ENCODE measurements at regions not wholly inside any gene's neighbourhood (a gene's known extent, or its start where the extent isn't known, plus 50 kb on each side); places are given as distances from the start of the nearest gene placed in this dataset.
"Not testable (repeated sequence)": the region's sequence is repeated elsewhere in the genome, so short reads cannot be mapped to it uniquely, and the experiment has no call there.

DNA sequence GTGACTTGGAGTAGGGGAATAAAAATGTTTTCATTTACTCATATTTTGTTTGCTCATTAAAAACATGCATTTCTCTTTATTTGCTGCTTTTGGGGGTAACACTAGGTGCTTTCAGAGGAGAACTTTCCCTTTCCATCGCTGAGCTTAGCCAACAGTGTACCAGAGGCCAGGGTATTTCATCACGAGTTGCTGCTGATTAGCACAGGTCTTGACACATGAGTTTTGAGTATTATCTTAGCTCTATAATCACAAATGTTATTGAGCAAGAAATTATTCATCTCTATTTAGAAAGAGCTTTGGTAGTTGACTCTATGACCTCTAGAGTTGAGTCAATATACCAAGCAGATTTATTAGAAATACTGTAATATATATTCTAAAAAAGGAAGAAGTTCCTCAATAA is 375.9 kb downstream of the NXPH1 start:
- no peak for DNase-seq (ENCODE audit: low read depth)

DNA sequence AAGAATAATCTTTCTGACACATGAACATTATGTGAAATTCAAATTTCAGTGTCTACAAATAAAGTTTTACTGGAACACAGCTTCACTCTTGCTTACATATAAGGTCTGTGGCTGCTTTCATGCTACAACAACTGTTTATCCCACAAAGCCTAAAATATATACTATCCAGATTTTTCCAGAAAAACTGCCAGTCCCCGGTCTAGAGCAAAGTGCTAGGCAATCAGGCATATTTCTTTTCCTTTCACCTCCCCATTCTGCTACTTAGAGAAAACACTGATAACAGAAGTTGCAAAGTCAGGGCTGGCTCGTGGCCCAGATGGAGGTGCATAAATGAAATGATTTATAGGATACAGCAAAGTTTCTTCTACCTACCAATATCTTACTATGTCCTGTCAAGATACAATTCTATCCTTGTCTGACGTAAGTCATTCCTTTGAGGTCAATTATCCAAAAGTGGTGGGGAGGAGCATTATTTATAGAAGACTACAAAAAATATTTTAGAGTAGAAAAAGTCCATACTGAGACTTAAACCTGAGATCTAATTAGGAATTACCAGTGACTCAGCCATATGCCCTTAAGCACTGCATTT is 384.1 kb downstream of the NXPH1 start:
- DNase-seq (ENCODE audit: low read depth) = no peak

DNA sequence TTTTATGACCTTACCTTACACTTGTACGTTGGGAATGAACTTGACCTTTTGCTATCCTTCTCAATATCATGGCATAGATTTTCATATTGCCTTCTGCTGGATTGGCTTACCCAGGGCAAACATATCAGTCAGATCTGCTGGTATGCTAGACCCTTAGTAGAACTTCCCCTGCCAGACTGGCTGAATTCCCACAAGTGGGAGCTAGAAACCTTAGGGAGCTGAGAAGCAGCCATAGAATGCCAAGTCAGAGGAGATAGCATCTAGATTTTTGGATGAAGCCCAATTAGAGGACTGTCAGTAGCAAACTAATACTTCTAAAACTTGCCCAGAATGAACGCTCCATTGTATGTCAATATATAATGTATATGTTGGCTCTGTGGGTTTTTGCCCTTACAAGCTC is 385.0 kb downstream of the NXPH1 start:
- DNase-seq (ENCODE audit: low read depth) = no peak

DNA sequence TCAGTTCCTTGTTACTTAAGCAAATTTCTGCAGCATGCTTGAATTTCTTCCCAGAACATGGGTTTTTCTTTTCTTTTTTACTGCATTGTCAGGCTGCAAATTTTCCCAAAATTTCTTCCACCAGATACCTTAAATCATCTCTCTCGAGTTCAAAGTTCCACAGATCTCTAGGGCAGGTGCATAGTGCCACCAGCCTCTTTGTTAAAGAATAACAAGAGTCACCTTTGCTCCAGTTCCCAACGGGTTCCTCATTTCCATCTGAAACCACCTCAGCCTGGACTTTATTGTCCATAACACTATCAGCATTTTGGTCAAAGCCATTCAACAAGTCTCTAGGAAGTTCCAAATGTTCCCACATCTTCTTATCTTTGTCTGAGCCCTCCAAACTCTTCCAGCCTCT is 389.2 kb downstream of the NXPH1 start:
- no peak for DNase-seq (ENCODE audit: low read depth)

DNA sequence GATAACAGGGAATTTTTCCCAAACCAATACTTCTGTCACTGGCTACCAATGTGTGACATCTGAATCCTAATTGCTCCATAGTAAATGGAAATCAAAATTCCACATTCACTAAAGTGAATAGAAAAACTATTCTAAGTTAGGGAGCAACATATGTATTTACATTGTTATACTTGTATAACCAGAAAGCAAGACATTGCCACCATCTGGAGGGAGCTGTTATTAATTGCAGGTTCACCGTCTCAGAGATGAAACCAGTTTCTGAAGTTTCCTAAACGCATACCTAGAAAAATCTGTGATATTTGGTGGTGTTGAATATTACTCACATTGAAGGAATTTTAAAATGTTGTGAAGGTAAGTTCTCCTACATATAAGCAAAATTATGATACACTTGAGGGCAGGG is 390.1 kb downstream of the NXPH1 start:
- no peak for DNase-seq (ENCODE audit: low read depth)

- DNase-seq (ENCODE audit: low read depth) = no peak
Observed at GRCh38 chr7:8827329-8827728, 393.9 kb downstream of the NXPH1 start.

DNA sequence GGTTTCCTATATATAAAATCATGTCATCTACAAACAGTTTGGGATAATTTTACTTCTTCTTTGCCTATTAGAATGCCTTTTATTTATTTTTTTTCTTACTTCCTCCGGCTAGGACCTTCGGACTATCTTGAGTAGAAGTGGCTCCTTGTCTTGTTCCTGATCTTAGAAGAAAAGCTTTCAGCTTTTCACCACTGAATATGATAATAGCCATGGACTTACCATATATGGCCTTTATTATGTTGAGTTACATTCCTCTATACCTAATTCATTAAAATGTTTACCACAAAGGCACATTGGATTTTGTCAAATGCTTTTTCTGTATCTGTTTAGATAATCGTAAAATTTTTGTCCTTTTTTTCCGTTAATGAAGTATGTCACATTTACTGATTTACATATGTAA is 395.7 kb downstream of the NXPH1 start:
- no peak for DNase-seq (ENCODE audit: low read depth)

GRCh38 chr7:8831376-8831775 is 398.0 kb downstream of the NXPH1 start:
- DNase-seq (ENCODE audit: low read depth) = no peak

- DNase-seq (ENCODE audit: low read depth) = no peak
Observed at GRCh38 chr7:8833355-8833754, 399.9 kb downstream of the NXPH1 start.

DNA sequence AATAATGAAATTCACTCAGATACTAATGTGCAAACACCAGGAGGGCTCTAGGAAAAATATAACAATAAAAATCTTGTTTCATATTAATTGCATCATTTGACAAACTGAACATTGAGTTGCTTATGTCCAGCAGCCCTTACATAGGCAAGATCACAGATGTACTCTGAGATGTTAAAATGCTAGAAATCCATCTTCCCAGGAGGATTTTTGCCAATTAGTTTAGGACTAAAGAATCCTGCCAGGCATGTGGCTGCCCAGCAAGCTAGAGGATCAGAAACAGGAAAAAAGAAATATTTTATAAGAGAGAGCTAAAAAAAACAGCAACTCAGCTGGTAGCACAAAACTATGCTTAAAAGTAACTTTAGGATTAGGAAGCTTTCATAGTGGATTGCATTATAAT is 407.8 kb downstream of the NXPH1 start:
- no peak for DNase-seq (ENCODE audit: low read depth)

- no peak for DNase-seq (ENCODE audit: low read depth)
Observed at GRCh38 chr7:8871716-8872115, 438.3 kb downstream of the NXPH1 start.

- no peak for DNase-seq (ENCODE audit: low read depth)
Observed at GRCh38 chr7:8881916-8882315, 448.5 kb downstream of the NXPH1 start.

DNA sequence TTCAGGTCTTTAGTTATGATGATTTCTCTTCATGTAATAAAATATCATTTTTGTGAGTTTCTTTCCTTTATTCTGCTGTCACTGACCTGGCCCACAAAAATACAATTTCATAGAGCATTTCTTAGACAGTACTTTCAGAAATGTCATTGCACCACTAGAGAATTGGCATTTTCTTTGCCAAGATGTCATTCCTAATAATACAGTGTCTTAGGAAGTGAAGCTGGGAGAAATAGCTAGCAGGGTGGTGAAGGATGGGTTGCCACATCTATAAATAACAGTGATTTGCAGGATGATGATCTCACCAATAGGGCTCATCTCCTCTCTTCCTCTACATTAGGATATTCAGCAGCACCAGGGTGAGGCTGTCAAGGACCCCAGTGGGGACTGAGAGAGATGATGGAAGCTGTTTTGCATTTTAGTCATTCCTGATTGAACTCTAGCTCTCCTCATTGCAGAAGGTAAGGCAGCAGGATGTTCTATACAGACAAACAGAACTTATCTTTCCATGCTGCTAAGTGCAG is 452.1 kb downstream of the NXPH1 start:
- DNase-seq (ENCODE audit: low read depth) = no peak

- not testable (repeated sequence) for DNase-seq (ENCODE audit: low read depth)
Observed at GRCh38 chr7:8890346-8890745, 456.9 kb downstream of the NXPH1 start.

DNA sequence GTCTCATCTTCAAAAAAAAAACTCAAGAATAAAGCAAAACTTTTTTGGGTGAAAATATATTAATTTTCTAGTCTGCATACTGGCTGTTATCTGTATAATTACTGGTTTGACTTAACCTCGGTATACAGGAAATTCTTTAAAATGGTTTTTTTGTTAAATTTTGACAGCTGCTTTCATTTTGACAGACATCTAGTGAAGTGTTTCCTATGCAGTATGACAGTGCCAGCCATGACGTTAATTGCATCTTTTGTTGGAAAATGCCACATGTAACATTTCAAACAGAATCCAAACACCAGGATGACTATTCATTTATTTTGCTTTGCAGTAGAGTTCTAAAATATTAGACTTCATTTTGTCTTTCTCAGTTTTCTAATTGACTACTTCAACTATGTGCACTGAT is 460.4 kb downstream of the NXPH1 start:
- DNase-seq (ENCODE audit: low read depth) = no peak

- DNase-seq (ENCODE audit: low read depth) = no peak
Observed at GRCh38 chr7:8906396-8907075, 473.1 kb downstream of the NXPH1 start.

DNA sequence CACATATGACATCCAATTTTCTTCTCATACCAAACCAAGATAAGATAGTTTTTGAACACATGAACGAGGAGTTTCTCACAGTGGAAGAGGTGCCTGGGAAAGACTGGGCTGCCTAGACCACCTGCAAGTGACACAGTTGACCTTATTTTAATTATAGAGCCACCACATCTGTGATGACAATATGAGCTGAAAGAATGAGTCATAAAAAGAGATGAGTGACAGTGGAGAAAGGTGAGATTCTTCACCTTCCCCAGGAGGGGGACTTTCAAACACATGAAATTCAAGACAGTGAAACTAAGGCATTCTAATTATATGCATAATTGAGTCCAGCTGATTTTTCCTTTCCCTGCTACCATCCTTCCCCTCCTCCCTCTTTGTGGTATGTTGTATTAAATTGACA is 475.5 kb downstream of the NXPH1 start:
- no peak for DNase-seq (ENCODE audit: low read depth)

DNA sequence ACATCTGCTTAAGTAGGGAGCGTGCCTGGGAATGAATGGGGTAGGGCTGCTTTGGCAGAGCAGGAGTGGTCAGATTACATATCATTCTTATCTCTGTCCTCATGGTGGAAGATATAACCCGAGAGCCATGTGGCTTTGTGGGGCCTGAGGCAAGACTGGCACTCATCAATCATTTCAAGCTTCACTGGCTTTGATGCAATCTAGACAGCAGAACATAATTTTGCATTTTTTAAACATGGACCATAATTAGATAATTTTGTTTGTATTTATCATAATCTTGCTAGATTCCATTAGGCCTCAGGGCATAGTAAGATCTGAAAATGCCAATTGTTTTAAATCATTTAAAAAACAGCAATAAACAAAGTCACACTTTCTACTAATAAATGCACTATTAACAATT is 480.3 kb downstream of the NXPH1 start:
- no peak for DNase-seq (ENCODE audit: low read depth)

- DNase-seq (ENCODE audit: low read depth) = no peak
Observed at GRCh38 chr7:8921807-8922206, 488.4 kb downstream of the NXPH1 start.

GRCh38 chr7:8922726-8923125 is 489.3 kb downstream of the NXPH1 start:
- no peak for DNase-seq (ENCODE audit: low read depth)

GRCh38 chr7:8923164-8923806 is 489.9 kb downstream of the NXPH1 start:
- no peak for DNase-seq (ENCODE audit: low read depth)

- no peak for DNase-seq (ENCODE audit: low read depth)
Observed at GRCh38 chr7:8931906-8932646, 498.7 kb downstream of the NXPH1 start.

GRCh38 chr7:8932751-8933150 is 499.3 kb downstream of the NXPH1 start:
- DNase-seq (ENCODE audit: low read depth) = no peak

Data from stimulated activated CD4-positive, alpha-beta T cell treated with anti-CD3 and anti-CD28 coated beads, Interleukin-2, amount 100 ng/mL, for 4 hours (primary cell).